Tibial artery (tissue), 4 donors: ENCODE measurements at regions not wholly inside any gene's neighbourhood (a gene's known extent, or its start where the extent isn't known, plus 50 kb on each side); places are given as distances from the start of the nearest gene placed in this dataset.

Experiments
- DNase-seq, 2 donors: peaks; one replicate each; pipeline ENCODE4 v3.0.0-alpha.2; 2019
- H3K27ac ChIP-seq, 2 donors: fragments of 200-600 bp; sonication (generic) in 1 of 2; 1 replicate in 1 of 2; 2 replicates in 1 of 2; pipeline ENCODE4 v1.5.1; 2018 to 2019; ENCODE audit warnings: mild to moderate bottlenecking in 1 of 2
- H3K27me3 ChIP-seq, 2 donors: fragments of 200-600 bp; sonication (generic) in 1 of 2; one replicate each; pipeline versions ENCODE4 v1.5.1 to v1.6.0; 2016 to 2019
- H3K36me3 ChIP-seq, 3 donors: fragments of 200-600 bp; sonication (generic) in 2 of 3; one replicate each; pipeline ENCODE4 v1.5.1; 2016 to 2019; ENCODE audit warnings: mild to moderate bottlenecking in 2 of 3
- H3K4me1 ChIP-seq, 4 donors: fragments of 200-600 bp; sonication (generic) in 2 of 4; 1 replicate in 3 of 4; 2 replicates in 1 of 4; pipeline ENCODE4 v1.5.1; 2016 to 2019
- H3K4me3 ChIP-seq, 2 donors: fragments of 200-600 bp; sonication (generic) in 1 of 2; 1 replicate in 1 of 2; 2 replicates in 1 of 2; pipeline ENCODE4 v1.5.1; 2018 to 2019; ENCODE audit warnings: mild to moderate bottlenecking in 2 of 2
- H3K9me3 ChIP-seq, 3 donors: fragments of 200-600 bp; sonication (generic) in 1 of 3; one replicate each; pipeline ENCODE4 v1.5.1; 2016 to 2019
- intact Hi-C: fragments of 100-400 bp; cut with DNase I; formaldehyde crosslinking; loops from one replicate; pipeline ENCODE4 v1.15.0; 2023; ENCODE audit warnings: low total_unique reads
- TF ChIP-seq, protein P1 (sequence below), 2 experiments: fragments of 200-600 bp in 1 of 2; fragments of 450-650 bp in 1 of 2; IDR thresholded peaks; one replicate each; pipeline ENCODE4 v1.5.1; 2017 to 2019; ENCODE audit warnings: antibody characterized with exemption in 2 of 2, mild to moderate bottlenecking in 1 of 2, moderate library complexity in 1 of 2

DNA sequence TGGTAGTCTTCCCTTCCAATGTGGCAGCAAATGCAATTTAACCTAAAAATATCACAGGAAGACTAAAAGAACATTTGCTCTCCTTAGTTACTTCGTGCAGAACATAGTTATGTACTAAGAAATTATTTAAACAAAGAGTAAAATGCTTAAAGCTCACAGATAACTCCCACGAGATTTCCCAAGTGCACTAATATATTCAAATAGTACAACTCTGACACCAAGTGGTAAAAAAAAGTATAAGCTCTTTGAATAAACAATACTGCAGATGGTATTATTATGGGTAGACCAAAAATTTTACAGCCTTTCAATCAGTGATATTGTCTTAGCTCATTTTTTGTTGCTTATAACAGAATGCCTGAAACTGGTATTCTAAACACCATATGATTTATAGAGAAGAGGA, 52.8 kb upstream of the FILIP1 start:
- H3K4me1 ChIP-seq: no peaks in the 10 kb centered on the region
- intact Hi-C loops: no loop called here
- H3K9me3 ChIP-seq: no peaks in the 10 kb centered on the region
- TF ChIP-seq, protein P1, sequence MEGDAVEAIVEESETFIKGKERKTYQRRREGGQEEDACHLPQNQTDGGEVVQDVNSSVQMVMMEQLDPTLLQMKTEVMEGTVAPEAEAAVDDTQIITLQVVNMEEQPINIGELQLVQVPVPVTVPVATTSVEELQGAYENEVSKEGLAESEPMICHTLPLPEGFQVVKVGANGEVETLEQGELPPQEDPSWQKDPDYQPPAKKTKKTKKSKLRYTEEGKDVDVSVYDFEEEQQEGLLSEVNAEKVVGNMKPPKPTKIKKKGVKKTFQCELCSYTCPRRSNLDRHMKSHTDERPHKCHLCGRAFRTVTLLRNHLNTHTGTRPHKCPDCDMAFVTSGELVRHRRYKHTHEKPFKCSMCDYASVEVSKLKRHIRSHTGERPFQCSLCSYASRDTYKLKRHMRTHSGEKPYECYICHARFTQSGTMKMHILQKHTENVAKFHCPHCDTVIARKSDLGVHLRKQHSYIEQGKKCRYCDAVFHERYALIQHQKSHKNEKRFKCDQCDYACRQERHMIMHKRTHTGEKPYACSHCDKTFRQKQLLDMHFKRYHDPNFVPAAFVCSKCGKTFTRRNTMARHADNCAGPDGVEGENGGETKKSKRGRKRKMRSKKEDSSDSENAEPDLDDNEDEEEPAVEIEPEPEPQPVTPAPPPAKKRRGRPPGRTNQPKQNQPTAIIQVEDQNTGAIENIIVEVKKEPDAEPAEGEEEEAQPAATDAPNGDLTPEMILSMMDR (IDR thresholded peaks at IDR 0.05): peak in 1 of 2 experiments; percentile 19
- H3K27me3 ChIP-seq: no peaks in the 10 kb centered on the region
- H3K27ac ChIP-seq: no peak overlapping the region
- H3K36me3 ChIP-seq: no peaks in the 10 kb centered on the region
- DNase-seq: no peak
- no peak overlapping the region for H3K4me3 ChIP-seq

DNA sequence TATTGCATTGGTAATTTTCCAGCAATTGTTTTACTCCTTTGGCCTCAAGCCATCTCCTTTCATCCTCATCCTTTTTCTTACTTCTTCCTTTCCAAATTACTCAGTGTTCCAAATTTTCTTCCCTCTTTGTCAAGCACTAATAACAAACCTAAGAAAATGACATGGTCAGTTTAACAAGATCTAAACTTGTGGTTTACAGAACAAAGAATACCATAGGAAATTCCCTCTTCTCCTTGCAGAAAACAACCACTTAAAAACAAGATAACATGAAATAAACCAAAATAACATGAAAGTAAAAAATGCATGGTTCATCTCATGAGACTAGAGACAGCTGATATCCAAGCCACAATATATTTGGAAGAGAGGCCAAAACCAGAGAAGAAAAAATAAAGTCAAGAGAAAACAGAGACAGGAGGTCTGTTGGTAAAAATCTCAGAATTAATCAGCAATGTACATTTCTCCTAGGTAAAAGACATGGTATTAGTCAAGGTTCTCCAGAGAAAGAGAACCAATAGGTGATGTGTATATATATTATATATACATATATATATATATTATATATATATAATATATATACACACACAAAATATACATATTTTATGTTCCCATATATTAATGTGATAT, 51.0 kb upstream of the SENP6 start:
- no peak overlapping the region for H3K4me3 ChIP-seq
- H3K36me3 ChIP-seq: no peaks in the 10 kb centered on the region
- DNase-seq: no peak
- intact Hi-C loops: no loop called here
- H3K27me3 ChIP-seq: no peaks in the 10 kb centered on the region
- no peaks in the 10 kb centered on the region for H3K9me3 ChIP-seq
- TF ChIP-seq, protein P1 (IDR thresholded peaks at IDR 0.05): no peak
- no peak overlapping the region for H3K27ac ChIP-seq
- no peaks in the 10 kb centered on the region for H3K4me1 ChIP-seq

DNA sequence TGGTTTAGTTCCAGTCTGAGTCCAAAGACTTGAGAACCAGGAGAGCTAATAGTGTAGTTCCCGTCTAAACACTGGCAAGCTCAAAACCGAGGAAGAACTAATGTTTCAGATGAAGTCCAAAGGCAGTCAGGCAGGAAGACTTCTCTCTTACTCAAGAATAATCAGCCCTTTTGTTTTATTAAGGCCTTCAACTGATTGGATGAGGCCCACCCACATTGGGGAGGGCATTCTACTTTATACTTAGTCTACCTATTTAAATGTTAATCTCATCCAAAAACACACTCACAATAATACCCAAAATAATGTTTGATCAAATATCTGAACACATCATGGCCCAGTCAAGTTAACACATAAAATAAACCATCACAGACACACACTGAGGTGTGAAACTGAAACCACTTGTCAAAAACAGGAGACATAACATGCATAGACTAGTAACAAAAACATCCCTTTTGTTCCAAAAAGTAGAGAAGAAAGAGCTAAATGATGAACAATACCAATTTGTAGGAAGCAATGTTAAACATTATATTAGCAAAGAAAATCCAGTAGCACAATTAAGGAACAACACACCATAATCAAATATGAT, 50.2 kb upstream of the SENP6 start:
- Histone ChIP-seq H3K27ac (no peak overlapping the region), H3K4me3 (no peak overlapping the region), H3K4me1 (no peaks in the 10 kb centered on the region), H3K36me3 (no peaks in the 10 kb centered on the region), H3K9me3 (no peaks in the 10 kb centered on the region), H3K27me3 (no peaks in the 10 kb centered on the region)
- TF ChIP-seq, protein P1 (IDR thresholded peaks at IDR 0.05): no peak
- no peak for DNase-seq
- intact Hi-C loops: no loop called here
